H1 (cell line): ENCODE measurements at regions not wholly inside any gene's neighbourhood (a gene's known extent, or its start where the extent isn't known, plus 50 kb on each side); places are given as distances from the start of the nearest gene placed in this dataset.

Source experiments
- CTCF ChIA-PET: fragments of 300-600 bp; sonication (Branson Sonifier 250); formaldehyde crosslinking; loops from one replicate; lab custom pipeline; 2021; ENCODE audit not compliant: partially characterized antibody; lab: Charles Lee
- POLR2A ChIA-PET: fragments of 300-600 bp; sonication (Branson Sonifier 250); formaldehyde crosslinking; loops from one replicate; lab custom pipeline; 2021; ENCODE audit warnings: inconsistent platforms; ENCODE audit not compliant: partially characterized antibody; lab: Charles Lee
- DNase-seq, 2 experiments: peaks; one replicate each; pipeline versions ENCODE4 v3.0.0 to v3.0.0-alpha.2; 2010 to 2022; ENCODE audit warnings: low spot score in 2 of 2, low read depth in 1 of 2, mixed read lengths in 1 of 2
- FAIRE-seq: peaks from 2 replicates; lab custom pipeline; 2011; peaks lifted over from hg19 to GRCh38; lab: Jason Lieb, UNC
- H2AFZ ChIP-seq: 2 replicates; pipeline ENCODE4 v1.8.1; 2012; ENCODE audit warnings: low read length, inconsistent platforms
- H2AK5ac ChIP-seq: 2 replicates; pipeline ENCODE4 v1.6.1; 2013; ENCODE audit warnings: low read depth, low read length
- H2BK120ac ChIP-seq: replicated peaks from 2 replicates; pipeline ENCODE3; 2013; ENCODE audit warnings: low read depth, low read length, inconsistent platforms
- H2BK12ac ChIP-seq: 2 replicates; pipeline ENCODE4 v1.6.1; 2013; ENCODE audit warnings: low read depth, low read length
- H2BK15ac ChIP-seq: 2 replicates; pipeline ENCODE4 v1.6.1; 2013; ENCODE audit warnings: low read length
- H2BK20ac ChIP-seq: 2 replicates; pipeline ENCODE4 v1.6.1; 2013; ENCODE audit warnings: low read length
- H2BK5ac ChIP-seq: 2 replicates; pipeline ENCODE4 v1.6.1; 2013; ENCODE audit warnings: low read depth, low read length
- H3K14ac ChIP-seq: 2 replicates; pipeline ENCODE4 v1.6.1; 2013; ENCODE audit warnings: inconsistent platforms; ENCODE audit not compliant: insufficient read length
- H3K18ac ChIP-seq: 2 replicates; pipeline ENCODE4 v1.6.1; 2013; ENCODE audit warnings: low read length; ENCODE audit errors: extremely low read depth
- H3K23ac ChIP-seq: 2 replicates; pipeline ENCODE4 v1.6.1; 2013; ENCODE audit warnings: inconsistent platforms; ENCODE audit not compliant: insufficient read length
- H3K23me2 ChIP-seq: 2 replicates; pipeline ENCODE4 v1.6.1; 2013; ENCODE audit warnings: low read depth, low read length
- H3K27ac ChIP-seq: 2 replicates; pipeline ENCODE4 v1.6.1; 2011; ENCODE audit warnings: low read depth, low read length, inconsistent platforms
- H3K27me3 ChIP-seq, 4 experiments: replicated peaks in 1 of 4; 1 replicate in 1 of 4; 2 replicates in 3 of 4; pipeline versions ENCODE4 v1.6.1 to v1.8.1; 2011 to 2013; ENCODE audit warnings: low read length in 3 of 4, mild to moderate bottlenecking in 3 of 4, inconsistent platforms in 2 of 4, mixed read lengths in 2 of 4, moderate library complexity in 1 of 4; ENCODE audit not compliant: control insufficient read depth in 3 of 4, insufficient read depth in 3 of 4; ENCODE audit errors: extremely low read depth in 1 of 4
- H3K36me3 ChIP-seq, 4 experiments: 2 replicates each; pipeline versions ENCODE4 v1.6.1 to v1.8.1; 2011 to 2013; ENCODE audit warnings: mild to moderate bottlenecking in 4 of 4, low read length in 3 of 4, moderate library complexity in 2 of 4, control low read depth in 1 of 4, inconsistent platforms in 1 of 4; ENCODE audit not compliant: insufficient read depth in 4 of 4, control insufficient read depth in 2 of 4
- H3K4ac ChIP-seq: replicated peaks from 2 replicates; pipeline ENCODE3; 2013; ENCODE audit warnings: low read length, low read depth, mixed read lengths, inconsistent platforms; ENCODE audit not compliant: insufficient read length
- H3K4me1 ChIP-seq, 4 experiments: replicated peaks in 1 of 4; 1 replicate in 1 of 4; 2 replicates in 3 of 4; pipeline versions ENCODE4 v1.6.1 to v1.8.1; 2011 to 2013; ENCODE audit warnings: low read length in 3 of 4, inconsistent platforms in 2 of 4, mixed read lengths in 1 of 4; ENCODE audit not compliant: insufficient read depth in 4 of 4, control insufficient read depth in 3 of 4
- H3K4me2 ChIP-seq, 2 experiments: 2 replicates each; pipeline versions ENCODE4 v1.6.1 to v1.8.1; 2011 to 2013; ENCODE audit warnings: low read depth in 2 of 2, low read length in 2 of 2, control low read depth in 1 of 2, inconsistent platforms in 1 of 2, mild to moderate bottlenecking in 1 of 2; ENCODE audit not compliant: insufficient read depth in 1 of 2
- H3K4me3 ChIP-seq, 4 experiments: fragments of 200-600, 300-600 bp in 1 of 4; sonication (generic), shearing (Covaris generic), sonication (Bioruptor Twin) in 1 of 4; 2 replicates each; pipeline versions ENCODE4 v1.5.1 to v1.8.1; 2011 to 2016; ENCODE audit warnings: low read length in 4 of 4, low read depth in 3 of 4, control low read depth in 2 of 4, inconsistent platforms in 2 of 4, mild to moderate bottlenecking in 2 of 4, mixed read lengths in 1 of 4, moderate library complexity in 1 of 4; ENCODE audit not compliant: insufficient read depth in 2 of 4; ENCODE audit errors: extremely low read depth in 1 of 4
- H3K56ac ChIP-seq: replicated peaks from 2 replicates; pipeline ENCODE3; 2013; ENCODE audit warnings: low read depth, mild to moderate bottlenecking, mixed read lengths, low read length, inconsistent platforms; ENCODE audit not compliant: insufficient read length
- H3K79me1 ChIP-seq: 2 replicates; pipeline ENCODE4 v1.6.1; 2013; ENCODE audit warnings: low read depth, low read length, control low read depth
- H3K79me2 ChIP-seq, 2 experiments: 2 replicates each; pipeline versions ENCODE4 v1.6.1 to v1.8.1; 2012 to 2013; ENCODE audit warnings: low read length in 2 of 2, mild to moderate bottlenecking in 2 of 2, inconsistent platforms in 1 of 2; ENCODE audit not compliant: insufficient read depth in 2 of 2, control insufficient read depth in 1 of 2
- H3K9ac ChIP-seq, 4 experiments: replicated peaks in 1 of 4; 1 replicate in 1 of 4; 2 replicates in 3 of 4; pipeline versions ENCODE4 v1.6.1 to v1.8.1; 2011 to 2013; ENCODE audit warnings: low read depth in 3 of 4, low read length in 3 of 4, control low read depth in 2 of 4, mild to moderate bottlenecking in 2 of 4, moderate library complexity in 2 of 4, inconsistent platforms in 1 of 4; ENCODE audit errors: extremely low read depth in 1 of 4
- H3K9me3 ChIP-seq, 2 experiments: 2 replicates each; pipeline versions ENCODE4 v1.6.1 to v1.8.1; 2012 to 2013; ENCODE audit warnings: mild to moderate bottlenecking in 2 of 2, moderate library complexity in 2 of 2, control low read depth in 1 of 2, inconsistent platforms in 1 of 2, low read depth in 1 of 2, low read length in 1 of 2, mixed read lengths in 1 of 2; ENCODE audit not compliant: insufficient read depth in 2 of 2
- H4K20me1 ChIP-seq, 2 experiments: replicated peaks in 1 of 2; 2 replicates each; pipeline versions ENCODE3 to v1.8.1; 2011 to 2013; ENCODE audit warnings: inconsistent platforms in 2 of 2, low read length in 2 of 2, mild to moderate bottlenecking in 1 of 2; ENCODE audit not compliant: insufficient read depth in 2 of 2, control insufficient read depth in 1 of 2
- H4K5ac ChIP-seq: 2 replicates; pipeline ENCODE4 v1.6.1; 2013; ENCODE audit warnings: low read length, low read depth, mixed read lengths, inconsistent platforms; ENCODE audit not compliant: insufficient read length
- H4K8ac ChIP-seq: 2 replicates; pipeline ENCODE4 v1.8.0; 2013; ENCODE audit warnings: mild to moderate bottlenecking, moderate library complexity, low read length, inconsistent platforms; ENCODE audit not compliant: insufficient read depth; ENCODE audit errors: extremely low read depth
- H4K91ac ChIP-seq: replicated peaks from 2 replicates; pipeline ENCODE3; 2013; ENCODE audit warnings: low read length, mixed read lengths, inconsistent platforms; ENCODE audit not compliant: insufficient read length
- ASH2L ChIP-seq: fragments of 200-600, 300-600 bp; sonication (generic); IDR thresholded peaks from one replicate; pipeline ENCODE4 v1.7.1; 2017; ENCODE audit warnings: low read length
- ATF2 ChIP-seq: IDR thresholded peaks from 2 replicates; pipeline ENCODE4 v1.6.1; 2012; ENCODE audit warnings: low read length, inconsistent platforms
- ATF3 ChIP-seq: IDR thresholded peaks from 2 replicates; pipeline ENCODE4 v1.6.1; 2011; ENCODE audit warnings: low read depth, mild to moderate bottlenecking, low read length; ENCODE audit not compliant: insufficient read depth
- BRCA1 ChIP-seq: IDR thresholded peaks from 2 replicates; pipeline ENCODE4 v1.6.1; 2012; ENCODE audit warnings: low read depth, low read length, improper control_type of control experiment
- GABPA ChIP-seq: IDR thresholded peaks from 2 replicates; pipeline ENCODE4 v1.6.1; 2011; ENCODE audit warnings: mild to moderate bottlenecking, low read length, moderate library complexity, borderline replicate concordance; ENCODE audit not compliant: insufficient read depth
- KDM4A ChIP-seq: IDR thresholded peaks from one replicate; pipeline ENCODE4 v1.7.1; 2012; ENCODE audit warnings: low read depth, mild to moderate bottlenecking, moderate library complexity, low read length, inconsistent platforms; ENCODE audit not compliant: severe bottlenecking
- MAFK ChIP-seq: IDR thresholded peaks from 2 replicates; pipeline ENCODE4 v1.6.1; 2012; ENCODE audit warnings: low read depth, mild to moderate bottlenecking, improper control_type of control experiment, low read length
- POLR2A ChIP-seq, 2 experiments: IDR thresholded peaks; 1 replicate in 1 of 2; 2 replicates in 1 of 2; pipeline ENCODE4 v1.6.1; 2011; ENCODE audit warnings: low read depth in 2 of 2, low read length in 2 of 2, mild to moderate bottlenecking in 2 of 2; ENCODE audit errors: control extremely low read depth in 1 of 2
- POLR2AphosphoS5 ChIP-seq: IDR thresholded peaks from 2 replicates; pipeline ENCODE4 v1.6.1; 2011; ENCODE audit warnings: low read depth, low read length
- RBBP5 ChIP-seq: IDR thresholded peaks from 2 replicates; pipeline ENCODE4 v1.7.1; 2012; ENCODE audit warnings: low read depth, mild to moderate bottlenecking, inconsistent platforms, low read length, moderate library complexity, borderline replicate concordance
- SIN3A ChIP-seq, 2 experiments: IDR thresholded peaks in 1 of 2; conservative IDR thresholded peaks in 1 of 2; 2 replicates each; pipeline ENCODE4 v1.6.1; 2011 to 2012; ENCODE audit warnings: low read length in 2 of 2, improper control_type of control experiment in 1 of 2, low read depth in 1 of 2, mild to moderate bottlenecking in 1 of 2
- SP1 ChIP-seq: IDR thresholded peaks from 2 replicates; pipeline ENCODE4 v1.6.1; 2011; ENCODE audit warnings: low read depth, low read length
- WGBS, 2 experiments: shearing (Covaris generic) in 1 of 2; methylation state at CpG; one replicate each; pipeline versions ENCODE4 v1.1.6 to v1.1.7; 2013 to 2015; ENCODE audit warnings: low lambda C conversion rate in 2 of 2, mixed read lengths in 2 of 2, inconsistent platforms in 1 of 2, low coverage in 1 of 2, missing lambda C conversion rate in 1 of 2; ENCODE audit not compliant: insufficient replicate concordance in 2 of 2, insufficient coverage in 1 of 2, insufficient read length in 1 of 2; ENCODE audit errors: extremely low coverage in 1 of 2, missing lambda C conversion rate in 1 of 2; 5-methylcytosine and 5-hydroxymethylcytosine counted together
- TF ChIP-seq, protein P1 (sequence below): IDR thresholded peaks from 2 replicates; pipeline ENCODE4 v1.6.1; 2012; ENCODE audit warnings: inconsistent platforms

- Histone ChIP-seq H3K4ac (no peak overlapping the region), H3K9me3 (no peaks in the 10 kb centered on the region), H2BK5ac (no peak overlapping the region), H3K14ac (no peak overlapping the region), H3K56ac (no peak overlapping the region), H2BK15ac (no peak overlapping the region), H3K36me3 (no peaks in the 10 kb centered on the region), H3K4me2 (no peak overlapping the region), H3K4me1 (peaks cover 0 to 9% (median 3%) of the 10 kb centered on the region in 4 experiments; a peak in 3 of 7 replicates), H2AFZ (no peak overlapping the region), H3K79me1 (no peaks in the 10 kb centered on the region), H4K91ac (no peak overlapping the region), H2BK120ac (no peak overlapping the region), H3K23ac (no peak overlapping the region), H2AK5ac (no peak overlapping the region), H3K79me2 (no peaks in the 10 kb centered on the region), H3K9ac (no peak overlapping the region), H3K23me2 (no peaks in the 10 kb centered on the region), H4K20me1 (no peaks in the 10 kb centered on the region), H2BK20ac (no peak overlapping the region), H3K27me3 (no peaks in the 10 kb centered on the region; a peak in 1 of 7 replicates), H3K4me3 (no peak overlapping the region), H4K5ac (no peak overlapping the region), H3K27ac (no peak overlapping the region), H2BK12ac (no peak overlapping the region), H3K18ac (no peak overlapping the region), H4K8ac (no peak overlapping the region)
- FAIRE-seq = no peak
- POLR2A ChIA-PET = no interaction called here
- WGBS, 2 experiments = 89% methylated on average over 6 of the region's 6 CpGs; no CpG with 5 or more reads in 1 of the 2 experiments
- DNase-seq = no peak
- CTCF ChIA-PET = interaction anchor here (0.6 to 2.5 kb wide), 6 partner anchors 10 to 197 kb away, joined by 3 to 10 read pairs (median 5); no protein-coding TSS in a partner anchor
- TF ChIP-seq POLR2A (IDR thresholded peaks at IDR 0.05; ENCODE audit: control extremely low read depth in 1 of 2, low read depth in 2 of 2, low read length in 2 of 2) (no peak), BRCA1 (no peak), SP1 (no peak), GABPA (no peak), MAFK (no peak), KDM4A (no peak), ASH2L (no peak), RBBP5 (no peak), ATF2 (no peak), POLR2AphosphoS5 (no peak), SIN3A (conservative IDR thresholded peaks at IDR 0.05 in 1 of 2, IDR thresholded peaks at IDR 0.05 in 1 of 2; ENCODE audit: low read depth in 1 of 2, low read length in 2 of 2) (no peak), ATF3 (no peak)
- TF ChIP-seq, protein P1, sequence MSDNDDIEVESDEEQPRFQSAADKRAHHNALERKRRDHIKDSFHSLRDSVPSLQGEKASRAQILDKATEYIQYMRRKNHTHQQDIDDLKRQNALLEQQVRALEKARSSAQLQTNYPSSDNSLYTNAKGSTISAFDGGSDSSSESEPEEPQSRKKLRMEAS = no peak
Observed at GRCh38 chr11:116084511-116084910, 580.3 kb upstream of the CADM1 start.
